ENCODE measurements at regions not wholly inside any gene's neighbourhood (a gene's known extent, or its start where the extent isn't known, plus 50 kb on each side); places are given as distances from the start of the nearest gene placed in this dataset.

DNA sequence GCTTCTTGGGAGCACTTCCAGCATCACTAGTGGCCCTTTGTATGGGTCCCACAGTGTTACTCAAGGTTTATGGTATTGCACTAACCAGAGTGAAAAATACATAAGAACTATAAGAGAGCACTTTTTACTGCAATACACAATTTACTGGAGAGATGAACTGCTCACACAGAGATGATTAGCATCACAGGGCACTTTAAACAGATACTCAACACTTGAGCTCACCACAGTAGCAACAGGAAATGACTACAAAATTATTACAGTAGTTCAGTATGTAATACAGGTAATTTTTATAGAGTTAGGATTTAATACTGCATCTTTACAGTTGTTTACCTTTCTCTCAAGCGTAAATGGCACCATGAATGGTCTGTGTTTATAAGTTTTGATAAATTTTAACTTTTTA is 68.2 kb upstream of the CDK1 start:
- no peak overlapping the region for H3K27ac ChIP-seq

DNA sequence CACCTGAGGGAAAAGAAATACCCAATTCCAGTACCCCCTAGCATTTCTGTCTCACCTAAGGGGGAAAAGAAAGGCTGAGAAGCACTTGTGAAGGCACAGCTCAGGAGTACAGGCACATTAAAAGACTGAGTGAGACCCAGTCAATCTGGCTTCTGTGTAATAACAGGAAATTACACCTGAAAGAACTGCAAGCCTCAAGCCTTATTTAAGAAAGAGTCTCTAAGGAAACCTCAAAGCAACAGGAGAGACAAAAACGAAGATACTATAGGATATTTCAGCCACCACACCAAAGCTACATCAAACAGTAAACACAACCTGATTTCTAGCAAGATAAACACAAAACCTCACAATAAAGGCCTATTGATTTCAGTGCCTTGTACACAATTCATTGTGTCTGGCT is 69.6 kb upstream of the CDK1 start:
- DNase-seq: no peak
- 0 to 39% (median 26%) methylated on average over 1 of the region's 1 CpG for WGBS, 5 donors
- peak overlapping the region in 2 of 8 donors; percentile 19 to 62 for H3K27ac ChIP-seq
- H3K4me1 ChIP-seq: peaks cover 0 to 13% (median 7%) of the 10 kb centered on the region in 6 donors
- H3K27me3 ChIP-seq (replicated peaks in 1 of 7): no peaks in the 10 kb centered on the region
- no peaks in the 10 kb centered on the region for H3K9me3 ChIP-seq
- TF ChIP-seq, protein P1, sequence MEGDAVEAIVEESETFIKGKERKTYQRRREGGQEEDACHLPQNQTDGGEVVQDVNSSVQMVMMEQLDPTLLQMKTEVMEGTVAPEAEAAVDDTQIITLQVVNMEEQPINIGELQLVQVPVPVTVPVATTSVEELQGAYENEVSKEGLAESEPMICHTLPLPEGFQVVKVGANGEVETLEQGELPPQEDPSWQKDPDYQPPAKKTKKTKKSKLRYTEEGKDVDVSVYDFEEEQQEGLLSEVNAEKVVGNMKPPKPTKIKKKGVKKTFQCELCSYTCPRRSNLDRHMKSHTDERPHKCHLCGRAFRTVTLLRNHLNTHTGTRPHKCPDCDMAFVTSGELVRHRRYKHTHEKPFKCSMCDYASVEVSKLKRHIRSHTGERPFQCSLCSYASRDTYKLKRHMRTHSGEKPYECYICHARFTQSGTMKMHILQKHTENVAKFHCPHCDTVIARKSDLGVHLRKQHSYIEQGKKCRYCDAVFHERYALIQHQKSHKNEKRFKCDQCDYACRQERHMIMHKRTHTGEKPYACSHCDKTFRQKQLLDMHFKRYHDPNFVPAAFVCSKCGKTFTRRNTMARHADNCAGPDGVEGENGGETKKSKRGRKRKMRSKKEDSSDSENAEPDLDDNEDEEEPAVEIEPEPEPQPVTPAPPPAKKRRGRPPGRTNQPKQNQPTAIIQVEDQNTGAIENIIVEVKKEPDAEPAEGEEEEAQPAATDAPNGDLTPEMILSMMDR (IDR thresholded peaks at IDR 0.05 in 8 of 11, conservative IDR thresholded peaks at IDR 0.05 in 3 of 11): no peak
- TF ChIP-seq POLR2A (IDR thresholded peaks at IDR 0.05) (no peak), POLR2AphosphoS5 (IDR thresholded peaks at IDR 0.05) (no peak)
- intact Hi-C loops (cut with DNase I; ENCODE audit: low total_unique reads): no loop called here
- no peak overlapping the region for H3K4me3 ChIP-seq
- H3K36me3 ChIP-seq: no peaks in the 10 kb centered on the region

More for the DNA sequence above, 68.2 kb upstream of the CDK1 start:
- Histone ChIP-seq H3K36me3 (no peaks in the 10 kb centered on the region), H3K4me1 (peaks cover 0 to 3% (median under 1%) of the 10 kb centered on the region in 6 donors), H3K9me3 (no peaks in the 10 kb centered on the region), H3K27me3 (replicated peaks in 1 of 7) (no peaks in the 10 kb centered on the region), H3K4me3 (no peak overlapping the region)
- no peak for DNase-seq
- 87 to 95% (median 90%) methylated on average over 1 of the region's 1 CpG for WGBS, 5 donors
- TF ChIP-seq POLR2A (IDR thresholded peaks at IDR 0.05) (no peak), POLR2AphosphoS5 (IDR thresholded peaks at IDR 0.05) (no peak)
- TF ChIP-seq, protein P1 (IDR thresholded peaks at IDR 0.05 in 8 of 11, conservative IDR thresholded peaks at IDR 0.05 in 3 of 11): no peak
- intact Hi-C loops (cut with DNase I; ENCODE audit: low total_unique reads): no loop called here

DNA sequence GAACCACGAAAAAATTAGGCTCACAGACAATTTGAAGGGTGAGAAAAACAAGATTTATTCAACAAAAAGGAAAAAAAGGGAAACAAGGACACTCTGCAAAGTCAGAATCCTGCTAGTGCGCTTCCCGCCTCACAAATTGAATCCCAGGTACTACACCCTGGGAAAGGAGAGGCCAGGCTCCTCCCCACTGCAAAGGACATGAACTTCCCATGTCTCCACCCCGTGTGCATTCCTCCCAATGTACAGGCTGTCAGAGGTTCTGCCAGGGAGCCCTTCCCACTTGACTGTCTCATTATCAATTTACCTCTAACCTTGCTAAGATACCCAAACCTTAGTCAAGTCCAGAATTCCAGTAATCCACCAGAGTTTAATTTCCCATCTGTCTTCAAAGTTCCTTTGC is 70.4 kb upstream of the CDK1 start:
- 71 to 83% (median 80%) methylated on average over 4 of the region's 4 CpGs for WGBS, 5 donors
- H3K4me3 ChIP-seq: no peak overlapping the region
- DNase-seq: no peak
- peaks cover 0 to 13% (median 7%) of the 10 kb centered on the region in 6 donors for H3K4me1 ChIP-seq
- intact Hi-C loops (cut with DNase I; ENCODE audit: low total_unique reads): no loop called here
- peak overlapping the region in 2 of 8 donors; percentile 19 to 62 for H3K27ac ChIP-seq
- H3K36me3 ChIP-seq: no peaks in the 10 kb centered on the region
- TF ChIP-seq, protein P1 (IDR thresholded peaks at IDR 0.05 in 8 of 11, conservative IDR thresholded peaks at IDR 0.05 in 3 of 11): no peak
- no peak for TF ChIP-seq POLR2A (IDR thresholded peaks at IDR 0.05)
- H3K9me3 ChIP-seq: no peaks in the 10 kb centered on the region
- no peaks in the 10 kb centered on the region for H3K27me3 ChIP-seq (replicated peaks in 1 of 7)

DNA sequence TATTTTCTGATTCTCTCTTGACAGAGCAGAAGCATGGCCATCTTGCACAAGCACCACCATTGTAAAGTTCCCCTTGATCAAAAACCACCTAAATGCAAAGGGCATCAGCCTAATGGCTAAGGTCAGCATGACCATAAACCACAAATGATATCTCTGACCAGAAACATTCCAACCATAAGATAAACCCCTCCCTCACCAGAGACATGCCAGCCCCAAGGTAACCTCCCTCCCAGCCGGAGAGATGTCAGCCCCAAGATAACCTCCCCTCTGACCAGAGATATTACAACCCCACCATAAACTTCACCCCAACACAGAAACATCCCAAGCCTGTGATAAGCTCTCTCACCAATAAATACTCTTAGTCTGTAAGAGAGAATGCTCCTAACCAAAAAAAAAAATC is 72.1 kb upstream of the CDK1 start:
- peaks cover 0 to 13% (median 7%) of the 10 kb centered on the region in 6 donors for H3K4me1 ChIP-seq
- TF ChIP-seq, protein P1 (IDR thresholded peaks at IDR 0.05 in 8 of 11, conservative IDR thresholded peaks at IDR 0.05 in 3 of 11): no peak
- TF ChIP-seq POLR2A (IDR thresholded peaks at IDR 0.05) (no peak), POLR2AphosphoS5 (IDR thresholded peaks at IDR 0.05) (no peak)
- no peak for DNase-seq
- H3K27me3 ChIP-seq (replicated peaks in 1 of 7): no peaks in the 10 kb centered on the region
- no peak overlapping the region for H3K4me3 ChIP-seq
- intact Hi-C loops (cut with DNase I; ENCODE audit: low total_unique reads): no loop called here
- H3K9me3 ChIP-seq: no peaks in the 10 kb centered on the region
- no peak overlapping the region for H3K27ac ChIP-seq
- 77 to 95% (median 85%) methylated on average over 1 of the region's 1 CpG for WGBS, 5 donors
- no peaks in the 10 kb centered on the region for H3K36me3 ChIP-seq

All from spleen (tissue), 11 donors.